GM10248 (cell line): ENCODE measurements at regions not wholly inside any gene's neighbourhood (a gene's known extent, or its start where the extent isn't known, plus 50 kb on each side); places are given as distances from the start of the nearest gene placed in this dataset.

Experiments
- CTCF ChIA-PET: fragments of 300-600 bp; sonication (Branson Sonifier 250); formaldehyde crosslinking; extraction: SDS; loops from one replicate; lab custom pipeline; 2021; ENCODE audit warnings: antibody characterized with exemption; lab: Yijun Ruan, JAX
- POLR2A ChIA-PET: fragments of 350-650 bp; sonication (Branson Sonifier 250); formaldehyde crosslinking; extraction: SDS; loops from one replicate; lab custom pipeline; 2020; ENCODE audit warnings: antibody characterized with exemption; lab: Yijun Ruan, JAX
- DNase-seq: peaks from one replicate; pipeline ENCODE4 v3.0.0; 2012; ENCODE audit errors: extremely low spot score
- TF ChIP-seq, protein P1 (sequence below): IDR thresholded peaks from 2 replicates; pipeline ENCODE4 v1.5.1; 2012; ENCODE audit warnings: mild to moderate bottlenecking, low read depth; ENCODE audit errors: extremely low read depth, missing control alignments, control extremely low read depth

- TF ChIP-seq, protein P1, sequence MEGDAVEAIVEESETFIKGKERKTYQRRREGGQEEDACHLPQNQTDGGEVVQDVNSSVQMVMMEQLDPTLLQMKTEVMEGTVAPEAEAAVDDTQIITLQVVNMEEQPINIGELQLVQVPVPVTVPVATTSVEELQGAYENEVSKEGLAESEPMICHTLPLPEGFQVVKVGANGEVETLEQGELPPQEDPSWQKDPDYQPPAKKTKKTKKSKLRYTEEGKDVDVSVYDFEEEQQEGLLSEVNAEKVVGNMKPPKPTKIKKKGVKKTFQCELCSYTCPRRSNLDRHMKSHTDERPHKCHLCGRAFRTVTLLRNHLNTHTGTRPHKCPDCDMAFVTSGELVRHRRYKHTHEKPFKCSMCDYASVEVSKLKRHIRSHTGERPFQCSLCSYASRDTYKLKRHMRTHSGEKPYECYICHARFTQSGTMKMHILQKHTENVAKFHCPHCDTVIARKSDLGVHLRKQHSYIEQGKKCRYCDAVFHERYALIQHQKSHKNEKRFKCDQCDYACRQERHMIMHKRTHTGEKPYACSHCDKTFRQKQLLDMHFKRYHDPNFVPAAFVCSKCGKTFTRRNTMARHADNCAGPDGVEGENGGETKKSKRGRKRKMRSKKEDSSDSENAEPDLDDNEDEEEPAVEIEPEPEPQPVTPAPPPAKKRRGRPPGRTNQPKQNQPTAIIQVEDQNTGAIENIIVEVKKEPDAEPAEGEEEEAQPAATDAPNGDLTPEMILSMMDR: no peak
- CTCF ChIA-PET: interaction anchor here (1.4 kb wide), 1 partner anchor 12 kb away, joined by 3 read pairs; no protein-coding TSS in a partner anchor
- POLR2A ChIA-PET: no interaction called here
- no peak for DNase-seq
Measured at GRCh38 chr1:99474350-99474893, 171.5 kb upstream of the PALMD start.

DNA sequence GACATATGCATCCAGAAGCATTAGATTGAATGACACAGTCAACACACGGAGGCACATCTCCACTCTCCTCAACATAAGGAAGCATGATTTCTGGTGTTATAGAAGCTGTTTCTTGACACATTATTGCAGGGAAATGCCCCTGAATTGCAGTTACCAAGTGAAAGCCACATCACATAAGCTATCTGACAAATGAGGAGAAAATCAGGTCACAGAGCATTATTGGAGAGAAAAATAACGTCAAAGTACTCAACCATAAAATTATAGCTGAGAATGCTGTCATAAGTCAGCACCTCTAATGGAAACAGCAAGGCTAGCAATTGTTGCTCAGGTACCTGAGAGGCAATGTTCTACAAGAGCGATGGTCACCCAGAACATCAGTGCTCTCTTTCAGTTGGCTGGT, 169.9 kb upstream of the PALMD start:
- ChIA-PET POLR2A (no interaction called here), CTCF (interaction anchor here (1.1 kb wide), 2 partner anchors 37 to 295 kb away, joined by 3 read pairs; no protein-coding TSS in a partner anchor)
- no peak for DNase-seq
- TF ChIP-seq, protein P1: no peak

GRCh38 chr1:99481391-99481996, 164.4 kb upstream of the PALMD start:
- POLR2A ChIA-PET: no interaction called here
- no peak for DNase-seq
- TF ChIP-seq, protein P1: peak; percentile 64
- CTCF ChIA-PET: interaction anchor here (0.8 to 5.0 kb wide), 17 partner anchors 9 to 731 kb away, joined by 3 to 37 read pairs (median 4); no protein-coding TSS in a partner anchor

- ChIA-PET CTCF (interaction anchor here (0.8 to 5.0 kb wide), 14 partner anchors 9 to 732 kb away, joined by 3 to 37 read pairs (median 4); no protein-coding TSS in a partner anchor), POLR2A (no interaction called here)
- DNase-seq: no peak
- TF ChIP-seq, protein P1: no peak
Measured at GRCh38 chr1:99482286-99482685, 163.6 kb upstream of the PALMD start.

DNA sequence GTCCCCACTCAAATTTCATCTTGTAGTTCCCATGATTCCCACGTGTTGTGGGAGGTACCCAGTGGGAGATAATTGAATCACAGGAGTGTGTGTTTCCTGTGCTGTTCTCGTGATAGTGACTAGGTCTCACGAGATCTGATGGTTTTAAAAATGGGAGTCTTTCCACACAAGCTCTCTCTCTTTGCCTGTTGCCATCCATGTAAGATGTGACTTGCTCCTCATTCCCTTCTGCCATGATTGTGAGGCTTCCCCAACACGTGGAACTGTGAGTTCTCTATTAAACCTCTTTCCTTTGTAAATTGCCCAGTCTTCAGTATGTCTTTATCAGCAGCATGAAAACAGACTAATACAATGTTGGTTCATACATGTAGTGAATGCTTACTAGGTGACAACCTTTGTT, 163.2 kb upstream of the PALMD start:
- ChIA-PET POLR2A (no interaction called here), CTCF (interaction anchor here (0.8 to 5.0 kb wide), 10 partner anchors 10 to 732 kb away, joined by 3 to 37 read pairs (median 4); no protein-coding TSS in a partner anchor)
- no peak for DNase-seq
- TF ChIP-seq, protein P1: no peak

- DNase-seq: no peak
- ChIA-PET CTCF (interaction anchor here (1.0 kb wide), 1 partner anchor 9 kb away, joined by 3 read pairs; no protein-coding TSS in a partner anchor), POLR2A (no interaction called here)
- TF ChIP-seq, protein P1: no peak
Measured at GRCh38 chr1:99490031-99490430, 155.9 kb upstream of the PALMD start.
